GM12891 (cell line): ENCODE measurements at regions not wholly inside any gene's neighbourhood (a gene's known extent, or its start where the extent isn't known, plus 50 kb on each side); places are given as distances from the start of the nearest gene placed in this dataset.

Experiments used
- PAX5 ChIP-seq: IDR thresholded peaks from 2 replicates; pipeline ENCODE4 v1.6.1; 2011; ENCODE audit warnings: low read length, moderate library complexity, mild to moderate bottlenecking; ENCODE audit not compliant: insufficient read depth, severe bottlenecking
- POLR2A ChIP-seq: IDR thresholded peaks from 2 replicates; pipeline ENCODE4 v1.6.1; 2011; ENCODE audit warnings: low read depth, low read length, control low read depth
- POLR2AphosphoS5 ChIP-seq: IDR thresholded peaks from 2 replicates; pipeline ENCODE4 v1.6.1; 2011; ENCODE audit warnings: low read depth, low read length, control low read depth
- POU2F2 ChIP-seq: IDR thresholded peaks from 2 replicates; pipeline ENCODE4 v1.6.1; 2011; ENCODE audit warnings: low read depth, mild to moderate bottlenecking, control low read depth, low read length, moderate library complexity
- SPI1 ChIP-seq: IDR thresholded peaks from 2 replicates; pipeline ENCODE4 v1.6.1; 2011; ENCODE audit warnings: low read depth, low read length, control low read depth
- TAF1 ChIP-seq: IDR thresholded peaks from 2 replicates; pipeline ENCODE4 v1.6.1; 2011; ENCODE audit warnings: low read depth, low read length, control low read depth

DNA sequence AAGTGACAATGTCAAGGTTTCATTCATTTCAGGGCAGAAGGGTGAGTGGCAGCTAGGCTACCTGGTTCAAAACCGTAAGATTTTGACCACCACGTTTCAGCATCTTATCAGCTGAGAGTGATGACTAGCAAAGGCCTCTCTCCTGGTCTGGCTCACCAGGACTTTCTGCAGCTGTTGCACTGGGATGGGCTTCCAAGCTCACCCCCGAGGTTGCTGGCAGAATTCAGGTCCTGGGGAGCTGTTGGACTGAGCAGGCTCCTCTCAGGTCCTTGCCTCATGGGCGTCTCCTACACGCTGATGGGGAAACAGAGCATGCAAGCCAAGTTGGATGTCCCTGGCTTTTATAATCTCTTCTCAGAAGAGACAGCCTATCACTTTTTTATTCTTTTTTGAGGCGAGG lies 88.8 kb upstream of the RNU6-1 start:
- TF ChIP-seq POLR2A (no peak), POLR2AphosphoS5 (no peak), TAF1 (no peak), PAX5 (no peak), SPI1 (no peak), POU2F2 (no peak)
